Breast epithelium (tissue), 4 donors: ENCODE measurements at regions not wholly inside any gene's neighbourhood (a gene's known extent, or its start where the extent isn't known, plus 50 kb on each side); places are given as distances from the start of the nearest gene placed in this dataset.

Experiments
- DNase-seq, 2 donors: peaks; one replicate each; pipeline ENCODE4 v3.0.0-alpha.2; 2019; ENCODE audit warnings: low spot score in 2 of 2
- H3K27ac ChIP-seq, 2 donors: fragments of 200-600 bp; sonication (generic) in 1 of 2; one replicate each; pipeline ENCODE4 v1.5.1; 2016 to 2019; ENCODE audit warnings: mild to moderate bottlenecking in 1 of 2
- H3K27me3 ChIP-seq, 2 donors: fragments of 200-600 bp; sonication (generic) in 1 of 2; one replicate each; pipeline versions ENCODE4 v1.5.1 to v1.6.0; 2017 to 2019; ENCODE audit warnings: control low read depth in 1 of 2, mild to moderate bottlenecking in 1 of 2
- H3K36me3 ChIP-seq: fragments of 200-600 bp; one replicate; pipeline ENCODE4 v1.5.1; 2019
- H3K4me1 ChIP-seq, 2 donors: fragments of 200-600 bp; sonication (generic); one replicate each; pipeline ENCODE4 v1.5.1; 2016 to 2019; ENCODE audit warnings: control low read depth in 1 of 2
- H3K4me3 ChIP-seq, 3 donors: fragments of 200-600 bp; sonication (generic); 1 replicate in 2 of 3; 2 replicates in 1 of 3; pipeline ENCODE4 v1.5.1; 2016 to 2019; ENCODE audit warnings: mild to moderate bottlenecking in 3 of 3, moderate library complexity in 2 of 3
- H3K9me3 ChIP-seq, 2 donors: fragments of 200-600 bp; sonication (generic) in 1 of 2; one replicate each; pipeline ENCODE4 v1.5.1; 2016 to 2019; ENCODE audit warnings: control low read depth in 1 of 2
- CTCF ChIP-seq, 3 donors: fragments of 450-650 bp; IDR thresholded peaks; one replicate each; pipeline ENCODE4 v1.5.1; 2016 to 2017; ENCODE audit warnings: antibody characterized with exemption in 3 of 3, mild to moderate bottlenecking in 3 of 3, moderate library complexity in 3 of 3
- POLR2A ChIP-seq: fragments of 450-650 bp; IDR thresholded peaks from one replicate; pipeline ENCODE4 v1.6.1; 2016; ENCODE audit warnings: antibody characterized with exemption, mild to moderate bottlenecking, moderate library complexity
- POLR2AphosphoS5 ChIP-seq, 3 donors: sonication (generic); formaldehyde crosslinking; IDR thresholded peaks; one replicate each; pipeline ENCODE4 v1.6.1; 2017; ENCODE audit warnings: antibody characterized with exemption in 3 of 3
- intact Hi-C: fragments of 100-400 bp; cut with DNase I; formaldehyde crosslinking; loops from one replicate; pipeline ENCODE4 v1.15.1; 2023; ENCODE audit warnings: low total_unique reads

- intact Hi-C loops = no loop called here
- TF ChIP-seq CTCF (IDR thresholded peaks at IDR 0.05) = no peak
- TF ChIP-seq POLR2A = no peak
- no peak for TF ChIP-seq POLR2AphosphoS5 (IDR thresholded peaks at IDR 0.05)
- Histone ChIP-seq H3K9me3 (no peaks in the 10 kb centered on the region), H3K27me3 (no peaks in the 10 kb centered on the region), H3K27ac (no peak overlapping the region), H3K4me3 (no peak overlapping the region), H3K36me3 (no peaks in the 10 kb centered on the region), H3K4me1 (no peaks in the 10 kb centered on the region)
- no peak for DNase-seq
These were observed 327.2 kb upstream of the TRIB2 start for GRCh38 chr2:12389344-12390045.

- intact Hi-C loops = no loop called here
These were observed 325.6 kb upstream of the TRIB2 start for GRCh38 chr2:12391116-12391515.

GRCh38 chr2:12396699-12397098 is 320.0 kb upstream of the TRIB2 start:
- intact Hi-C loops = no loop called here
- no peaks in the 10 kb centered on the region for H3K27me3 ChIP-seq
- no peak for DNase-seq
- H3K4me1 ChIP-seq = no peaks in the 10 kb centered on the region
- H3K36me3 ChIP-seq = no peaks in the 10 kb centered on the region
- H3K27ac ChIP-seq = no peak overlapping the region
- H3K4me3 ChIP-seq = no peak overlapping the region
- H3K9me3 ChIP-seq = no peaks in the 10 kb centered on the region
- no peak for TF ChIP-seq POLR2AphosphoS5 (IDR thresholded peaks at IDR 0.05)
- no peak for TF ChIP-seq CTCF (IDR thresholded peaks at IDR 0.05)
- no peak for TF ChIP-seq POLR2A

More at GRCh38 chr2:12391116-12391515, 325.6 kb upstream of the TRIB2 start:
- Histone ChIP-seq H3K4me3 (no peak overlapping the region), H3K36me3 (no peaks in the 10 kb centered on the region), H3K27me3 (no peaks in the 10 kb centered on the region), H3K9me3 (no peaks in the 10 kb centered on the region), H3K4me1 (no peaks in the 10 kb centered on the region), H3K27ac (no peak overlapping the region)
- TF ChIP-seq POLR2A (no peak), CTCF (IDR thresholded peaks at IDR 0.05) (no peak), POLR2AphosphoS5 (IDR thresholded peaks at IDR 0.05) (no peak)
- DNase-seq = no peak

- no peaks in the 10 kb centered on the region for H3K27me3 ChIP-seq
- no peaks in the 10 kb centered on the region for H3K4me1 ChIP-seq
- no peak for TF ChIP-seq POLR2AphosphoS5 (IDR thresholded peaks at IDR 0.05)
- no peak for TF ChIP-seq CTCF (IDR thresholded peaks at IDR 0.05)
- no peak for TF ChIP-seq POLR2A
- DNase-seq = no peak
- H3K27ac ChIP-seq = no peak overlapping the region
- no peaks in the 10 kb centered on the region for H3K36me3 ChIP-seq
- intact Hi-C loops = no loop called here
- no peaks in the 10 kb centered on the region for H3K9me3 ChIP-seq
- no peak overlapping the region for H3K4me3 ChIP-seq
These were observed 318.9 kb upstream of the TRIB2 start for GRCh38 chr2:12397854-12398253.

- Histone ChIP-seq H3K36me3 (no peaks in the 10 kb centered on the region), H3K4me3 (no peak overlapping the region), H3K27me3 (no peaks in the 10 kb centered on the region), H3K27ac (no peak overlapping the region), H3K4me1 (no peaks in the 10 kb centered on the region), H3K9me3 (no peaks in the 10 kb centered on the region)
- no peak for DNase-seq
- TF ChIP-seq CTCF (IDR thresholded peaks at IDR 0.05) (no peak), POLR2A (no peak), POLR2AphosphoS5 (IDR thresholded peaks at IDR 0.05) (no peak)
- intact Hi-C loops = no loop called here
These were observed 317.5 kb upstream of the TRIB2 start for GRCh38 chr2:12399240-12399639.
